Gastroesophageal sphincter (tissue), 3 donors: ENCODE measurements at regions not wholly inside any gene's neighbourhood (a gene's known extent, or its start where the extent isn't known, plus 50 kb on each side); places are given as distances from the start of the nearest gene placed in this dataset.

Experiments used
- CTCF ChIP-seq, 4 experiments: fragments of 200-600 bp in 2 of 4; fragments of 450-650 bp in 2 of 4; sonication (generic) in 1 of 4; IDR thresholded peaks; one replicate each; pipeline ENCODE4 v1.5.1; 2017 to 2019; ENCODE audit warnings: antibody characterized with exemption in 4 of 4, mild to moderate bottlenecking in 2 of 4, moderate library complexity in 2 of 4
- EP300 ChIP-seq: sonication (generic); formaldehyde crosslinking; IDR thresholded peaks from one replicate; pipeline ENCODE4 v1.6.1; 2017; ENCODE audit warnings: antibody characterized with exemption, mild to moderate bottlenecking
- POLR2A ChIP-seq, 2 donors: fragments of 450-650 bp; IDR thresholded peaks; one replicate each; pipeline ENCODE4 v1.6.1; 2017; ENCODE audit warnings: antibody characterized with exemption in 2 of 2, mild to moderate bottlenecking in 2 of 2, moderate library complexity in 1 of 2
- POLR2AphosphoS5 ChIP-seq: sonication (generic); formaldehyde crosslinking; IDR thresholded peaks from one replicate; pipeline ENCODE4 v1.6.1; 2017; ENCODE audit warnings: antibody characterized with exemption

GRCh38 chr12:95415451-95415850 lies 58.5 kb upstream of the METAP2 start:
- no peak for TF ChIP-seq POLR2AphosphoS5
- no peak for TF ChIP-seq CTCF (IDR thresholded peaks at IDR 0.05)
- no peak for TF ChIP-seq POLR2A (IDR thresholded peaks at IDR 0.05)
- no peak for TF ChIP-seq EP300
